NT2/D1 (cell line): ENCODE measurements at regions not wholly inside any gene's neighbourhood (a gene's known extent, or its start where the extent isn't known, plus 50 kb on each side); places are given as distances from the start of the nearest gene placed in this dataset.
A peak's percentile ranks its signal among the peaks of the same experiment; 100 is the strongest.

Source experiments
- DNase-seq: peaks from one replicate; pipeline ENCODE4 v3.0.0-alpha.2; 2011; ENCODE audit warnings: low read depth, low spot score
- H3K27me3 ChIP-seq: 2 replicates; pipeline ENCODE4 v1.6.0; 2011; ENCODE audit warnings: mild to moderate bottlenecking; ENCODE audit not compliant: insufficient read length, insufficient read depth
- H3K36me3 ChIP-seq: 2 replicates; pipeline ENCODE4 v1.6.1; 2011; ENCODE audit warnings: mild to moderate bottlenecking, low read length, mixed read lengths; ENCODE audit not compliant: insufficient read depth, insufficient read length
- H3K4me1 ChIP-seq: 2 replicates; pipeline ENCODE4 v1.5.1; 2011; ENCODE audit not compliant: insufficient read depth, insufficient read length
- H3K4me3 ChIP-seq: 2 replicates; pipeline ENCODE4 v1.5.1; 2011; ENCODE audit warnings: low read depth; ENCODE audit not compliant: insufficient read length
- H3K9ac ChIP-seq: 2 replicates; pipeline ENCODE4 v1.6.0; 2011; ENCODE audit warnings: low read depth; ENCODE audit not compliant: insufficient read length
- H3K9me3 ChIP-seq: 2 replicates; pipeline ENCODE4 v1.5.1; 2011; ENCODE audit warnings: mild to moderate bottlenecking, low read length; ENCODE audit not compliant: insufficient read depth
- SUZ12 ChIP-seq: IDR thresholded peaks from 2 replicates; pipeline ENCODE4 v1.6.1; 2011; ENCODE audit not compliant: insufficient read length, insufficient read depth; ENCODE audit errors: extremely low read depth
- YY1 ChIP-seq: IDR thresholded peaks from 2 replicates; pipeline ENCODE4 v1.6.1; 2011; ENCODE audit not compliant: insufficient read length, insufficient read depth
- ZNF274 ChIP-seq: IDR thresholded peaks from 2 replicates; pipeline ENCODE4 v1.6.1; 2011; ENCODE audit warnings: mild to moderate bottlenecking, low read depth, low read length

- no peak overlapping the region for H3K4me3 ChIP-seq
- H3K27me3 ChIP-seq, result no peaks in the 10 kb centered on the region
- no peaks in the 10 kb centered on the region for H3K9me3 ChIP-seq
- H3K4me1 ChIP-seq, result peaks cover 2% of the 10 kb centered on the region
- no peak for DNase-seq
- H3K36me3 ChIP-seq, result no peaks in the 10 kb centered on the region
- TF ChIP-seq YY1 (no peak), ZNF274 (no peak), SUZ12 (no peak)
- H3K9ac ChIP-seq, result no peak overlapping the region
These were observed 217.3 kb upstream of the SDK2 start for GRCh38 chr17:73861543-73861942.

GRCh38 chr17:73863761-73864535 is 219.7 kb upstream of the SDK2 start:
- Histone ChIP-seq H3K27me3 (no peaks in the 10 kb centered on the region), H3K9me3 (no peaks in the 10 kb centered on the region), H3K4me3 (no peak overlapping the region), H3K9ac (no peak overlapping the region), H3K4me1 (peaks cover 4% of the 10 kb centered on the region), H3K36me3 (no peaks in the 10 kb centered on the region)
- TF ChIP-seq SUZ12, result no peak
- no peak for TF ChIP-seq YY1
- DNase-seq, result no peak

- no peak for DNase-seq
- TF ChIP-seq YY1 (no peak), ZNF274 (no peak), SUZ12 (no peak)
- H3K4me3 ChIP-seq, result no peak overlapping the region
- H3K36me3 ChIP-seq, result no peaks in the 10 kb centered on the region
- no peaks in the 10 kb centered on the region for H3K9me3 ChIP-seq
- peaks cover 3% of the 10 kb centered on the region for H3K4me1 ChIP-seq
- no peaks in the 10 kb centered on the region for H3K27me3 ChIP-seq
- no peak overlapping the region for H3K9ac ChIP-seq
These were observed 221.6 kb upstream of the SDK2 start for GRCh38 chr17:73865831-73866230.

GRCh38 chr17:73867056-73867455 is 222.8 kb upstream of the SDK2 start:
- TF ChIP-seq ZNF274 (no peak), YY1 (no peak), SUZ12 (no peak)
- H3K27me3 ChIP-seq, result no peaks in the 10 kb centered on the region
- DNase-seq, result no peak

GRCh38 chr17:73870068-73870467 is 225.8 kb upstream of the SDK2 start:
- H3K9me3 ChIP-seq, result no peaks in the 10 kb centered on the region
- no peak for TF ChIP-seq ZNF274
- no peak for TF ChIP-seq YY1
- no peak for TF ChIP-seq SUZ12
- H3K9ac ChIP-seq, result no peak overlapping the region
- H3K4me1 ChIP-seq, result peaks cover 10% of the 10 kb centered on the region
- no peaks in the 10 kb centered on the region for H3K36me3 ChIP-seq
- no peak for DNase-seq
- no peaks in the 10 kb centered on the region for H3K27me3 ChIP-seq
- H3K4me3 ChIP-seq, result no peak overlapping the region

More at GRCh38 chr17:73867056-73867455, 222.8 kb upstream of the SDK2 start:
- Histone ChIP-seq H3K9ac (no peak overlapping the region), H3K36me3 (no peaks in the 10 kb centered on the region), H3K4me3 (no peak overlapping the region), H3K9me3 (no peaks in the 10 kb centered on the region), H3K4me1 (peaks cover 10% of the 10 kb centered on the region)

GRCh38 chr17:73870473-73870872 is 226.2 kb upstream of the SDK2 start:
- DNase-seq, result no peak
- no peaks in the 10 kb centered on the region for H3K27me3 ChIP-seq
- peaks cover 13% of the 10 kb centered on the region for H3K4me1 ChIP-seq
- H3K9me3 ChIP-seq, result no peaks in the 10 kb centered on the region
- no peak overlapping the region for H3K4me3 ChIP-seq
- H3K9ac ChIP-seq, result no peak overlapping the region
- no peaks in the 10 kb centered on the region for H3K36me3 ChIP-seq
- TF ChIP-seq YY1 (no peak), ZNF274 (no peak), SUZ12 (no peak)

GRCh38 chr17:73872816-73873215 is 228.6 kb upstream of the SDK2 start:
- no peaks in the 10 kb centered on the region for H3K9me3 ChIP-seq
- no peaks in the 10 kb centered on the region for H3K27me3 ChIP-seq
- peaks cover 15% of the 10 kb centered on the region for H3K4me1 ChIP-seq
- H3K4me3 ChIP-seq, result no peak overlapping the region
- TF ChIP-seq ZNF274, result no peak
- H3K36me3 ChIP-seq, result no peaks in the 10 kb centered on the region
- DNase-seq, result peak; percentile 39
- no peak overlapping the region for H3K9ac ChIP-seq
